HepG2 (cell line): ENCODE measurements at regions not wholly inside any gene's neighbourhood (a gene's known extent, or its start where the extent isn't known, plus 50 kb on each side); places are given as distances from the start of the nearest gene placed in this dataset.

ENCODE experiments used
- ATAC-seq: fragments of 200-7000 bp; cut with Tn5 transposase; 3 replicates; pipeline ENCODE4 v1.9.1; 2020; ENCODE audit warnings: mild to moderate bottlenecking, moderate library complexity
- BruUV-seq: library from RNA; stranded (reverse); fragments of 400-500 nt; replicated peaks from 2 replicates; lab custom pipeline; 2021; lab: Mats Ljungman, UMichigan
- CTCF ChIA-PET: fragments of 300-600 bp; formaldehyde crosslinking; extraction: SDS; loops from one replicate; lab custom pipeline; 2021; ENCODE audit warnings: low total read pairs, inconsistent platforms, low intra/inter-chr PET ratio; lab: Yijun Ruan, JAX
- POLR2A ChIA-PET: fragments of 350-600 bp; sonication (Branson Sonifier 250); formaldehyde crosslinking; loops from one replicate; lab custom pipeline; 2020; ENCODE audit warnings: antibody characterized with exemption, inconsistent platforms; lab: Yijun Ruan, JAX
- DNase-seq: peaks from one replicate; pipeline ENCODE4 v3.0.0-alpha.2; 2015; ENCODE audit warnings: low spot score
- FAIRE-seq: peaks from 3 replicates; lab custom pipeline; 2011; peaks lifted over from hg19 to GRCh38; lab: Jason Lieb, UNC
- H2AFZ ChIP-seq: one replicate; pipeline ENCODE4 v1.6.1; 2011; ENCODE audit warnings: low read length, inconsistent platforms
- H3K27ac ChIP-seq: fragments of 300-600 bp; 3 replicates; pipeline ENCODE4 v1.8.0; 2011; ENCODE audit warnings: mixed run types, mild to moderate bottlenecking, mixed read lengths, low read length, inconsistent platforms; ENCODE audit not compliant: insufficient read depth; ENCODE audit errors: extremely low read length
- H3K27me3 ChIP-seq, 2 experiments: fragments of 200-600 bp in 1 of 2; 2 replicates in 1 of 2; 3 replicates in 1 of 2; pipeline versions ENCODE4 v1.6.0 to v1.8.0; 2011; ENCODE audit warnings: low read length in 2 of 2, mild to moderate bottlenecking in 2 of 2, moderate library complexity in 2 of 2, inconsistent platforms in 1 of 2; ENCODE audit not compliant: insufficient read depth in 2 of 2, control insufficient read depth in 1 of 2
- H3K36me3 ChIP-seq, 2 experiments: fragments of 200-600 bp in 1 of 2; replicated peaks in 1 of 2; 2 replicates in 1 of 2; 3 replicates in 1 of 2; pipeline versions ENCODE4 v1.5.1 to v1.8.0; 2011; ENCODE audit warnings: low read length in 2 of 2, inconsistent platforms in 1 of 2; ENCODE audit not compliant: insufficient read depth in 2 of 2, control insufficient read depth in 1 of 2
- H3K4me1 ChIP-seq: 2 replicates; pipeline ENCODE4 v1.5.1; 2012; ENCODE audit warnings: low read length, inconsistent platforms; ENCODE audit not compliant: insufficient read depth
- H3K4me2 ChIP-seq: 2 replicates; pipeline ENCODE4 v1.6.0; 2011; ENCODE audit warnings: low read depth, low read length, inconsistent platforms
- H3K4me3 ChIP-seq, 3 experiments: fragments of 200-600 bp in 1 of 3; sonication (generic), shearing (Covaris generic) in 1 of 3; replicated peaks in 1 of 3; 2 replicates each; pipeline ENCODE4 v1.5.1; 2011 to 2016; ENCODE audit warnings: low read length in 3 of 3, inconsistent platforms in 2 of 3, low read depth in 2 of 3, mild to moderate bottlenecking in 2 of 3, control low read depth in 1 of 3, mixed read lengths in 1 of 3; ENCODE audit not compliant: insufficient read depth in 1 of 3
- H3K79me2 ChIP-seq: one replicate; pipeline ENCODE4 v1.6.1; 2011; ENCODE audit warnings: low read length, inconsistent platforms; ENCODE audit not compliant: insufficient read depth
- H3K9ac ChIP-seq: 2 replicates; pipeline ENCODE4 v1.6.0; 2011; ENCODE audit warnings: mild to moderate bottlenecking, low read depth, low read length, inconsistent platforms; ENCODE audit not compliant: insufficient read depth
- H3K9me3 ChIP-seq: 2 replicates; pipeline ENCODE4 v1.5.1; 2012; ENCODE audit warnings: mild to moderate bottlenecking, low read length
- H4K20me1 ChIP-seq: 2 replicates; pipeline ENCODE4 v1.6.0; 2011; ENCODE audit warnings: inconsistent platforms, mild to moderate bottlenecking, low read length, moderate library complexity; ENCODE audit not compliant: insufficient read depth
- CSRNP2 ChIP-seq: sonication (generic); formaldehyde crosslinking; conservative IDR thresholded peaks from 2 replicates; pipeline ENCODE4 v1.8.0; 2022; ENCODE audit warnings: low read depth, missing genetic modification reagents
- EZH2 ChIP-seq: conservative IDR thresholded peaks from 2 replicates; pipeline ENCODE4 v1.6.1; 2012; ENCODE audit warnings: mild to moderate bottlenecking, low read depth, low read length, moderate library complexity
- NPAS2 ChIP-seq: sonication (generic); formaldehyde crosslinking; IDR thresholded peaks from 2 replicates; pipeline ENCODE4 v1.8.0; 2022; ENCODE audit warnings: mild to moderate bottlenecking, missing genetic modification reagents, borderline replicate concordance
- NR1H2 ChIP-seq: sonication (generic); formaldehyde crosslinking; IDR thresholded peaks from 2 replicates; pipeline ENCODE4 v1.8.1; 2022; ENCODE audit warnings: low read depth, missing genetic modification reagents, borderline replicate concordance
- TEF ChIP-seq: sonication (generic); formaldehyde crosslinking; IDR thresholded peaks from 2 replicates; pipeline ENCODE4 v1.5.0; 2020; ENCODE audit warnings: missing genetic modification reagents
- THAP7 ChIP-seq: sonication (generic); formaldehyde crosslinking; IDR thresholded peaks from 2 replicates; pipeline ENCODE4 v1.8.1; 2023; ENCODE audit warnings: mild to moderate bottlenecking, missing genetic modification reagents
- ZNF317 ChIP-seq: sonication (generic); formaldehyde crosslinking; IDR thresholded peaks from 2 replicates; pipeline ENCODE4 v1.5.0; 2020; ENCODE audit warnings: mild to moderate bottlenecking, missing genetic modification reagents
- ZNF33B ChIP-seq: sonication (generic); formaldehyde crosslinking; IDR thresholded peaks from 2 replicates; pipeline ENCODE4 v1.5.1; 2020; ENCODE audit warnings: mild to moderate bottlenecking, missing genetic modification reagents
- WGBS: methylation state at CpG from one replicate; pipeline ENCODE4 v1.1.6; 2017; ENCODE audit warnings: low lambda C conversion rate; 5-methylcytosine and 5-hydroxymethylcytosine counted together
- in situ Hi-C: cut with HindIII; loops from 2 replicates; pipeline ENCODE4 v1.10.0; 2017; ENCODE audit warnings: low pct_unique_long_range_greater_than_20kb; ENCODE audit not compliant: extremely low pct_ligation_motif_present
- intact Hi-C: fragments of 100-400 bp; cut with micrococcal nuclease; formaldehyde crosslinking; loops from one replicate; pipeline ENCODE4 v1.10.0; 2022; ENCODE audit not compliant: unreplicated experiment
- TF ChIP-seq, protein P1 (sequence below): sonication (generic); formaldehyde crosslinking; IDR thresholded peaks from 2 replicates; pipeline ENCODE4 v1.4.0; 2020; ENCODE audit warnings: missing genetic modification reagents

DNA sequence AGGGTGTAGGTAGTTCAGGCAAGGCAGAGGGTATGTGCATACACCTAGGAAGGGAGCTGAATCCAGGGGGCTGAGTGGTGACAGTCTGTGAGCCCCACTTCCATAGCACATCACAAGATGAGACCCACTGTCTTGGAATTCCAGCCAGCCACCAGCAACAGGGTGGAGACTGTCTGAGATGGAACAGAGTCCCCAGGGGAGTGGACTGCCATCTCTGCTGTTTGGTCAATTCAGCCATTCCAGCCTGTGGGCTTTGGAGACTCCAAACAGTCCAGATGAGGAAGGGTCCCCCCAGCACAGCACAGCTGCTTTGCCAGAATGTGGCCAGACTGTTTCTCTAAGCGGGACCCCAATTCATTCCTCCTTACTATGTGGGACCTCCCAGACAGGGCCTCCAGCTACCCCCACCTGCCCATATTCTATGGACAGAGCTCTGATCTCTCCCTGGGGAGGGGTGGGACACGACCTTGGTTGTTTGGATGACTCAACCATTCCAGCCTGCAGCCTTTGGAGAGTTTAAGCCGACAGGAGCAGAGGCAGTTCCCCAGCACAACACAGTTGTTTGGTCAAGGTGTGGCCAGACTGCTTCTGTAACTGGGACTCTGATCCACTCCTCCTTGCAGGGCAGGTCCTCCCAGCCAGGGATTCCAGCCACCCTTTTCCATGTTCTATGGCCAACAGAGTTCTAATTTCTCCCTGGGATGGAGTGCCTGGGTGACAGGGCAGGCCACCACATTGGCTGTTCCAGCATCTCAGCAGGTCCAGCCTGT lies 178.0 kb downstream of the RND3 start (continued):
- TF ChIP-seq THAP7 (CRISPR knock-in tag) (no peak), CSRNP2 (CRISPR knock-in tag) (no peak), NPAS2 (CRISPR knock-in tag) (no peak)
- TF ChIP-seq, all 625 proteins: peak for 0

DNA sequence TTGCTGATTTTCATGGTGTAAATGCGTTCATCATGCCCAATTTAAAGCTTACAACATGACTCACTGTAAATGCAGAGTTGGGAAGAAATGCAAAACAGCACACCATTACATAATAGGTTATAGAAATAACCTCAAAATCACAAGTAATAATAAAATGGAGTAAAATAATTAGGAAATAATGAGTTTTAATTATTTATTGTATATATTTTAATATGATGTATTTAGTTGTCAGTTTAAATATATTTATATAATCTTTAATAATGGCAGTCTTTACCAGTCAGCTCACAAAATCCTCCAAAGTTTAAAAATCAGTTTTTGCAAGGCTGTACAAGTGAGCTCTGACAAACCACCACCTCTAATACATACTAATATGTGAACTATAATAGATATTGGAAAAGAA lies 180.2 kb downstream of the RND3 start:
- ChIA-PET POLR2A (no interaction called here), CTCF (no interaction called here)
- Histone ChIP-seq H3K4me1 (no peaks in the 10 kb centered on the region), H4K20me1 (no peaks in the 10 kb centered on the region), H3K36me3 (no peaks in the 10 kb centered on the region), H3K9me3 (peaks cover 88% of the 10 kb centered on the region), H3K79me2 (no peaks in the 10 kb centered on the region), H3K27ac (no peak overlapping the region), H2AFZ (no peak overlapping the region), H3K27me3 (no peaks in the 10 kb centered on the region), H3K4me2 (no peak overlapping the region), H3K9ac (no peak overlapping the region), H3K4me3 (no peak overlapping the region)
- ATAC-seq (no peak), DNase-seq (no peak), FAIRE-seq (no peak)
- intact Hi-C loops (no loop called here), in situ Hi-C loops (no loop called here)
- WGBS, result 2% methylated on average over 1 of the region's 1 CpG
- no TSS peak for BruUV-seq
- TF ChIP-seq, protein P1, sequence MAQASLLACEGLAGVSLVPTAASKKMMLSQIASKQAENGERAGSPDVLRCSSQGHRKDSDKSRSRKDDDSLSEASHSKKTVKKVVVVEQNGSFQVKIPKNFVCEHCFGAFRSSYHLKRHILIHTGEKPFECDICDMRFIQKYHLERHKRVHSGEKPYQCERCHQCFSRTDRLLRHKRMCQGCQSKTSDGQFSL (CRISPR knock-in tag), result no peak
- TF ChIP-seq EZH2 (no peak), ZNF33B (no peak), TEF (CRISPR knock-in tag) (no peak), ZNF317 (CRISPR knock-in tag) (no peak), NR1H2 (CRISPR knock-in tag) (no peak)
